Neuronal stem cell (in vitro differentiated cells): ENCODE measurements at regions not wholly inside any gene's neighbourhood (a gene's known extent, or its start where the extent isn't known, plus 50 kb on each side); places are given as distances from the start of the nearest gene placed in this dataset.

Source experiments
- DNase-seq: peaks from one replicate; pipeline ENCODE4 v3.0.0-alpha.2; 2013; ENCODE audit warnings: low spot score
- H2AFZ ChIP-seq: one replicate; pipeline ENCODE4 v1.6.1; 2013; ENCODE audit warnings: mild to moderate bottlenecking, low read length, inconsistent platforms
- H2AK5ac ChIP-seq: 2 replicates; pipeline ENCODE4 v1.6.1; 2013; ENCODE audit warnings: low read depth, mild to moderate bottlenecking, inconsistent platforms, low read length, moderate library complexity, mixed read lengths
- H2BK120ac ChIP-seq: 2 replicates; pipeline ENCODE4 v1.6.1; 2013; ENCODE audit warnings: low read depth, mild to moderate bottlenecking, inconsistent platforms, low read length, moderate library complexity, mixed read lengths
- H2BK12ac ChIP-seq: one replicate; pipeline ENCODE4 v1.6.1; 2013; ENCODE audit warnings: low read length, inconsistent platforms
- H2BK15ac ChIP-seq: 2 replicates; pipeline ENCODE4 v1.6.1; 2013; ENCODE audit warnings: mild to moderate bottlenecking, low read length, inconsistent platforms, mixed read lengths
- H2BK5ac ChIP-seq: one replicate; pipeline ENCODE4 v1.6.1; 2013; ENCODE audit warnings: inconsistent platforms, mild to moderate bottlenecking, low read length, moderate library complexity
- H3K14ac ChIP-seq: one replicate; pipeline ENCODE4 v1.6.1; 2013; ENCODE audit warnings: low read length, inconsistent platforms
- H3K18ac ChIP-seq: 2 replicates; pipeline ENCODE4 v1.6.1; 2013; ENCODE audit warnings: low read length, inconsistent platforms
- H3K23ac ChIP-seq: 2 replicates; pipeline ENCODE4 v1.6.1; 2013; ENCODE audit warnings: low read depth, mild to moderate bottlenecking, mixed read lengths, low read length, inconsistent platforms; ENCODE audit not compliant: poor library complexity
- H3K27ac ChIP-seq: replicated peaks from 3 replicates; pipeline ENCODE4 v1.5.1; 2013; ENCODE audit warnings: low read length, inconsistent platforms
- H3K27me3 ChIP-seq, 3 experiments: 2 replicates each; pipeline ENCODE4 v1.6.1; 2013; ENCODE audit warnings: low read length in 3 of 3, mild to moderate bottlenecking in 2 of 3, inconsistent platforms in 1 of 3, low read depth in 1 of 3, mixed read lengths in 1 of 3, moderate library complexity in 1 of 3; ENCODE audit not compliant: control insufficient read depth in 3 of 3, insufficient read depth in 3 of 3
- H3K36me3 ChIP-seq, 2 donors: replicated peaks in 1 of 2; 2 replicates each; pipeline ENCODE4 v1.6.1; 2013; ENCODE audit warnings: low read length in 2 of 2; ENCODE audit not compliant: control insufficient read depth in 2 of 2, insufficient read depth in 2 of 2
- H3K4ac ChIP-seq: 2 replicates; pipeline ENCODE4 v1.6.1; 2013; ENCODE audit warnings: inconsistent platforms, mild to moderate bottlenecking, low read length, moderate library complexity
- H3K4me1 ChIP-seq, 2 donors: 1 replicate in 1 of 2; 2 replicates in 1 of 2; pipeline ENCODE4 v1.6.1; 2013; ENCODE audit warnings: low read length in 2 of 2, low read depth in 1 of 2; ENCODE audit not compliant: control insufficient read depth in 2 of 2, insufficient read depth in 1 of 2
- H3K4me2 ChIP-seq: one replicate; pipeline ENCODE4 v1.6.1; 2013; ENCODE audit warnings: mild to moderate bottlenecking, low read length, inconsistent platforms; ENCODE audit not compliant: insufficient read depth, poor library complexity, severe bottlenecking
- H3K4me3 ChIP-seq, 2 donors: 2 replicates each; pipeline ENCODE4 v1.5.1; 2013; ENCODE audit warnings: low read length in 2 of 2, mild to moderate bottlenecking in 2 of 2, inconsistent platforms in 1 of 2, moderate library complexity in 1 of 2
- H3K79me1 ChIP-seq: one replicate; pipeline ENCODE4 v1.6.1; 2013; ENCODE audit warnings: low read depth, mild to moderate bottlenecking, inconsistent platforms, low read length, moderate library complexity
- H3K9ac ChIP-seq: one replicate; pipeline ENCODE4 v1.6.1; 2013; ENCODE audit warnings: mild to moderate bottlenecking, low read depth, low read length, inconsistent platforms; ENCODE audit not compliant: poor library complexity
- H3K9me3 ChIP-seq, 2 donors: replicated peaks in 1 of 2; 2 replicates each; pipeline versions ENCODE3 to v1.6.1; 2013; ENCODE audit warnings: low read length in 2 of 2, mild to moderate bottlenecking in 2 of 2, inconsistent platforms in 1 of 2, low read depth in 1 of 2, mixed read lengths in 1 of 2, moderate library complexity in 1 of 2; ENCODE audit not compliant: control insufficient read depth in 2 of 2, insufficient read depth in 1 of 2
- H4K8ac ChIP-seq: one replicate; pipeline ENCODE4 v1.6.1; 2013; ENCODE audit warnings: low read depth, mild to moderate bottlenecking, inconsistent platforms, low read length, moderate library complexity
- H4K91ac ChIP-seq: one replicate; pipeline ENCODE4 v1.6.1; 2013; ENCODE audit warnings: low read length, low read depth, mild to moderate bottlenecking, inconsistent platforms; ENCODE audit not compliant: poor library complexity
- WGBS, 2 donors: extraction: QIAGEN DNeasy Blood & Tissue Kit; methylation state at CpG; one replicate each; pipeline ENCODE4 v1.1.7; 2013; ENCODE audit warnings: missing lambda C conversion rate in 2 of 2, mixed read lengths in 1 of 2; ENCODE audit not compliant: insufficient read length in 2 of 2, insufficient replicate concordance in 1 of 2; ENCODE audit errors: extremely low coverage in 2 of 2; 5-methylcytosine and 5-hydroxymethylcytosine counted together

- Histone ChIP-seq H2BK12ac (no peak overlapping the region), H2AFZ (no peak overlapping the region), H3K9me3 (no peaks in the 10 kb centered on the region), H3K27ac (no peak overlapping the region), H3K4me2 (no peak overlapping the region), H2AK5ac (no peak overlapping the region), H4K8ac (no peak overlapping the region), H3K4ac (no peak overlapping the region), H3K23ac (no peak overlapping the region), H3K18ac (no peak overlapping the region), H3K36me3 (no peaks in the 10 kb centered on the region), H3K4me3 (no peak overlapping the region), H4K91ac (no peak overlapping the region), H3K27me3 (no peaks in the 10 kb centered on the region), H3K14ac (no peak overlapping the region), H2BK5ac (no peak overlapping the region), H3K4me1 (no peaks in the 10 kb centered on the region), H3K79me1 (no peaks in the 10 kb centered on the region), H3K9ac (no peak overlapping the region), H2BK120ac (no peak overlapping the region), H2BK15ac (no peak overlapping the region)
- DNase-seq = no peak
- WGBS, 2 donors = no CpG with 5 or more reads among the region's 11 CpGs
Observed at GRCh38 chr11:21931436-21932101, 261.3 kb upstream of the ANO5 start.

- H3K4me3 ChIP-seq = no peak overlapping the region
- H3K27me3 ChIP-seq = no peaks in the 10 kb centered on the region
- no peak overlapping the region for H3K9ac ChIP-seq
- no peak overlapping the region for H2BK15ac ChIP-seq
- no peaks in the 10 kb centered on the region for H3K79me1 ChIP-seq
- H4K8ac ChIP-seq = no peak overlapping the region
- H2BK120ac ChIP-seq = no peak overlapping the region
- H2AK5ac ChIP-seq = no peak overlapping the region
- H3K4ac ChIP-seq = no peak overlapping the region
- no peak overlapping the region for H3K27ac ChIP-seq
- no peak for DNase-seq
- H3K18ac ChIP-seq = no peak overlapping the region
- H3K23ac ChIP-seq = no peak overlapping the region
- no peak overlapping the region for H2BK12ac ChIP-seq
- no peak overlapping the region for H4K91ac ChIP-seq
- no peak overlapping the region for H3K14ac ChIP-seq
- H2AFZ ChIP-seq = no peak overlapping the region
- no peaks in the 10 kb centered on the region for H3K9me3 ChIP-seq
- H3K4me1 ChIP-seq = no peaks in the 10 kb centered on the region
- no peak overlapping the region for H3K4me2 ChIP-seq
- no peaks in the 10 kb centered on the region for H3K36me3 ChIP-seq
- H2BK5ac ChIP-seq = no peak overlapping the region
- WGBS, 2 donors = no CpG with 5 or more reads among the region's 1 CpG
Observed at GRCh38 chr11:21933095-21933494, 259.8 kb upstream of the ANO5 start.

- no CpG with 5 or more reads among the region's 4 CpGs for WGBS, 2 donors
- Histone ChIP-seq H3K27ac (no peak overlapping the region), H4K91ac (no peak overlapping the region)
Observed at GRCh38 chr11:21944577-21944976, 248.3 kb upstream of the ANO5 start.

GRCh38 chr11:21948876-21949275, 244.0 kb upstream of the ANO5 start:
- Histone ChIP-seq H2BK12ac (no peak overlapping the region), H3K36me3 (no peaks in the 10 kb centered on the region), H2AFZ (no peak overlapping the region), H3K14ac (no peak overlapping the region), H2AK5ac (no peak overlapping the region), H3K79me1 (no peaks in the 10 kb centered on the region), H3K4me2 (no peak overlapping the region), H2BK15ac (no peak overlapping the region), H3K9ac (no peak overlapping the region), H2BK120ac (no peak overlapping the region), H3K9me3 (no peaks in the 10 kb centered on the region), H4K91ac (no peak overlapping the region), H3K4me3 (no peak overlapping the region), H3K23ac (no peak overlapping the region), H3K18ac (no peak overlapping the region), H3K27me3 (no peaks in the 10 kb centered on the region), H3K4ac (no peak overlapping the region), H4K8ac (no peak overlapping the region), H2BK5ac (no peak overlapping the region), H3K27ac (no peak overlapping the region), H3K4me1 (no peaks in the 10 kb centered on the region)
- WGBS, 2 donors = no CpG with 5 or more reads among the region's 1 CpG
- no peak for DNase-seq

More at GRCh38 chr11:21944577-21944976, 248.3 kb upstream of the ANO5 start:
- H3K9me3 ChIP-seq = no peaks in the 10 kb centered on the region
- H3K27me3 ChIP-seq = no peaks in the 10 kb centered on the region
- no peak overlapping the region for H2AK5ac ChIP-seq
- no peak overlapping the region for H4K8ac ChIP-seq
- H3K4me2 ChIP-seq = no peak overlapping the region
- no peak overlapping the region for H2BK12ac ChIP-seq
- H2BK15ac ChIP-seq = no peak overlapping the region
- no peaks in the 10 kb centered on the region for H3K4me1 ChIP-seq
- H2BK120ac ChIP-seq = no peak overlapping the region
- H3K23ac ChIP-seq = no peak overlapping the region
- no peaks in the 10 kb centered on the region for H3K36me3 ChIP-seq
- no peak for DNase-seq
- H3K4ac ChIP-seq = no peak overlapping the region
- no peak overlapping the region for H3K9ac ChIP-seq
- H3K14ac ChIP-seq = no peak overlapping the region
- H2AFZ ChIP-seq = no peak overlapping the region
- H3K79me1 ChIP-seq = no peaks in the 10 kb centered on the region
- H3K4me3 ChIP-seq = no peak overlapping the region
- H3K18ac ChIP-seq = no peak overlapping the region
- H2BK5ac ChIP-seq = no peak overlapping the region
